GM18502 (cell line): ENCODE measurements at regions not wholly inside any gene's neighbourhood (a gene's known extent, or its start where the extent isn't known, plus 50 kb on each side); places are given as distances from the start of the nearest gene placed in this dataset.
"Not testable (repeated sequence)": the region's sequence is repeated elsewhere in the genome, so short reads cannot be mapped to it uniquely, and the experiment has no call there.

ENCODE experiments used
- ATAC-seq: cut with Tn5 transposase; IDR thresholded peaks from one replicate; pipeline ENCODE4 v1.9.1; 2021; ENCODE audit warnings: mild to moderate bottlenecking; ENCODE audit not compliant: unreplicated experiment, poor library complexity

GRCh38 chr15:85196697-85197096, 183.7 kb upstream of the AKAP13 start:
- ATAC-seq = not testable (repeated sequence)

GRCh38 chr15:85197582-85197981, 182.8 kb upstream of the AKAP13 start:
- not testable (repeated sequence) for ATAC-seq

- ATAC-seq = not testable (repeated sequence)
Measured at GRCh38 chr15:85198432-85198831, 182.0 kb upstream of the AKAP13 start.

- ATAC-seq = peak; percentile 79
Measured at GRCh38 chr15:85200215-85200614, 180.2 kb upstream of the AKAP13 start.

- not testable (repeated sequence) for ATAC-seq
Measured at GRCh38 chr15:85201118-85201793, 179.1 kb upstream of the AKAP13 start.

- ATAC-seq = not testable (repeated sequence)
Measured at GRCh38 chr15:85204481-85204880, 175.9 kb upstream of the AKAP13 start.

- not testable (repeated sequence) for ATAC-seq
Measured at GRCh38 chr15:85233791-85234325, 146.5 kb upstream of the AKAP13 start.

GRCh38 chr15:85234450-85235196, 145.8 kb upstream of the AKAP13 start:
- not testable (repeated sequence) for ATAC-seq

- ATAC-seq = not testable (repeated sequence)
Measured at GRCh38 chr15:85244056-85244455, 136.3 kb upstream of the AKAP13 start.

GRCh38 chr15:85250938-85251542, 129.4 kb upstream of the AKAP13 start:
- not testable (repeated sequence) for ATAC-seq

- ATAC-seq = peak; percentile 75
Measured at GRCh38 chr15:85253196-85253915, 127.0 kb upstream of the AKAP13 start.

GRCh38 chr15:85254961-85255360, 125.4 kb upstream of the AKAP13 start:
- not testable (repeated sequence) for ATAC-seq

GRCh38 chr15:85255502-85255901, 124.9 kb upstream of the AKAP13 start:
- not testable (repeated sequence) for ATAC-seq

GRCh38 chr15:85256009-85256997, 124.1 kb upstream of the AKAP13 start:
- not testable (repeated sequence) for ATAC-seq

- ATAC-seq = not testable (repeated sequence)
Measured at GRCh38 chr15:85258062-85258445, 122.3 kb upstream of the AKAP13 start.

GRCh38 chr15:85258559-85259209, 121.7 kb upstream of the AKAP13 start:
- ATAC-seq = not testable (repeated sequence)

- not testable (repeated sequence) for ATAC-seq
Measured at GRCh38 chr15:85260526-85260925, 119.9 kb upstream of the AKAP13 start.

- ATAC-seq = not testable (repeated sequence)
Measured at GRCh38 chr15:85262461-85263055, 117.8 kb upstream of the AKAP13 start.
